Prostate gland (tissue), 2 donors: ENCODE measurements at regions not wholly inside any gene's neighbourhood (a gene's known extent, or its start where the extent isn't known, plus 50 kb on each side); places are given as distances from the start of the nearest gene placed in this dataset.

Experiments used
- POLR2A ChIP-seq: fragments of 450-650 bp; IDR thresholded peaks from one replicate; pipeline ENCODE4 v1.6.1; 2016; ENCODE audit warnings: antibody characterized with exemption, mild to moderate bottlenecking
- POLR2AphosphoS5 ChIP-seq: sonication (generic); formaldehyde crosslinking; IDR thresholded peaks from one replicate; pipeline ENCODE4 v1.6.1; 2017; ENCODE audit warnings: antibody characterized with exemption
- TF ChIP-seq, protein P1 (sequence below), 4 experiments: fragments of 200-600 bp in 2 of 4; fragments of 450-650 bp in 2 of 4; sonication (generic) in 2 of 4; IDR thresholded peaks; 1 replicate in 3 of 4; 2 replicates in 1 of 4; pipeline ENCODE4 v1.5.1; 2016 to 2019; ENCODE audit warnings: antibody characterized with exemption in 4 of 4, mild to moderate bottlenecking in 2 of 4, moderate library complexity in 2 of 4

DNA sequence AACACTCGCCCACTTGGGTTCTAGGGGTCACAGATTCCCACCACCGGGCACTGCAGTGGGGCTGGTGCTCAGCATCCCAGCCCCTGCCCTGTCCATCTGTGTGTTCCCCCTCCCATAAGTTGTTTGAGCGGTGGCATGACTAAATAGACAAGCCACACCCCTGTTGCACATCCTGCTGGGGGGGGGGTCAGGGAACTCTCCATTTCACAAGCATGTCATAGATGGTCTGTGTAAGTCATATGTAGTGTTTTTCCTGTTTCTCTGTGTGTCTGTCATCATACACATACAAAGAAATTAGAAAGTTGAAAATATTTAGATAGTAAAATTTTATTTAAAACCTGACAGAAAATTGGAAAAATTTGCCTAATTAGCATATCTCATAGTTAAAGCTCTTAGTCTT is 270.2 kb downstream of the IPO8 start:
- TF ChIP-seq, protein P1, sequence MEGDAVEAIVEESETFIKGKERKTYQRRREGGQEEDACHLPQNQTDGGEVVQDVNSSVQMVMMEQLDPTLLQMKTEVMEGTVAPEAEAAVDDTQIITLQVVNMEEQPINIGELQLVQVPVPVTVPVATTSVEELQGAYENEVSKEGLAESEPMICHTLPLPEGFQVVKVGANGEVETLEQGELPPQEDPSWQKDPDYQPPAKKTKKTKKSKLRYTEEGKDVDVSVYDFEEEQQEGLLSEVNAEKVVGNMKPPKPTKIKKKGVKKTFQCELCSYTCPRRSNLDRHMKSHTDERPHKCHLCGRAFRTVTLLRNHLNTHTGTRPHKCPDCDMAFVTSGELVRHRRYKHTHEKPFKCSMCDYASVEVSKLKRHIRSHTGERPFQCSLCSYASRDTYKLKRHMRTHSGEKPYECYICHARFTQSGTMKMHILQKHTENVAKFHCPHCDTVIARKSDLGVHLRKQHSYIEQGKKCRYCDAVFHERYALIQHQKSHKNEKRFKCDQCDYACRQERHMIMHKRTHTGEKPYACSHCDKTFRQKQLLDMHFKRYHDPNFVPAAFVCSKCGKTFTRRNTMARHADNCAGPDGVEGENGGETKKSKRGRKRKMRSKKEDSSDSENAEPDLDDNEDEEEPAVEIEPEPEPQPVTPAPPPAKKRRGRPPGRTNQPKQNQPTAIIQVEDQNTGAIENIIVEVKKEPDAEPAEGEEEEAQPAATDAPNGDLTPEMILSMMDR (IDR thresholded peaks at IDR 0.05) = no peak
- no peak for TF ChIP-seq POLR2A
- no peak for TF ChIP-seq POLR2AphosphoS5
